Sigmoid colon (tissue), 4 donors: ENCODE measurements at regions not wholly inside any gene's neighbourhood (a gene's known extent, or its start where the extent isn't known, plus 50 kb on each side); places are given as distances from the start of the nearest gene placed in this dataset.

Experiments used
- POLR2AphosphoS5 ChIP-seq, 4 donors: sonication (generic); formaldehyde crosslinking; IDR thresholded peaks; one replicate each; pipeline ENCODE4 v1.6.1; 2017; ENCODE audit warnings: antibody characterized with exemption in 4 of 4
- TF ChIP-seq, protein P1 (sequence below), 4 experiments: fragments of 450-650 bp in 3 of 4; fragments of 200-600 bp in 1 of 4; IDR thresholded peaks; one replicate each; pipeline ENCODE4 v1.5.1; 2016 to 2019; ENCODE audit warnings: antibody characterized with exemption in 4 of 4, mild to moderate bottlenecking in 3 of 4, moderate library complexity in 2 of 4

DNA sequence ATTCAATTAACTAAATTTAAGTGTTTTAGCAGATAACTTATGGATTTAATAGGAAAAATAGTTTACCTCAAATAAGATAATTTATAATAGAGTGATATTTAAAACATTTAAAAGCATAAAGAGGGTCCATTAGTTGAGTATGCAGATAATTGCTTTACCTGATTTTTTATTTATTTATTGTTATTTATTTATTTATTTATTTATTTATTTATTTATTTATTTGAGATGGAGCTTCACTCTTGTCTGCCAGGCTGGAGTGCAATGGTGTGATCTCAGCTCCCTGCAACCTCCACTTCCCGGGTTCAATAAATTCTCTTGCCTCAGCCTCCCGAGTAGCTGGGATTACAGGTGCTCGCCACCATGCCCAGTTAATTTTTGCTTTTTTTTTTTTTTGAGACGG is 982.9 kb downstream of the TFAP2A start:
- TF ChIP-seq, protein P1, sequence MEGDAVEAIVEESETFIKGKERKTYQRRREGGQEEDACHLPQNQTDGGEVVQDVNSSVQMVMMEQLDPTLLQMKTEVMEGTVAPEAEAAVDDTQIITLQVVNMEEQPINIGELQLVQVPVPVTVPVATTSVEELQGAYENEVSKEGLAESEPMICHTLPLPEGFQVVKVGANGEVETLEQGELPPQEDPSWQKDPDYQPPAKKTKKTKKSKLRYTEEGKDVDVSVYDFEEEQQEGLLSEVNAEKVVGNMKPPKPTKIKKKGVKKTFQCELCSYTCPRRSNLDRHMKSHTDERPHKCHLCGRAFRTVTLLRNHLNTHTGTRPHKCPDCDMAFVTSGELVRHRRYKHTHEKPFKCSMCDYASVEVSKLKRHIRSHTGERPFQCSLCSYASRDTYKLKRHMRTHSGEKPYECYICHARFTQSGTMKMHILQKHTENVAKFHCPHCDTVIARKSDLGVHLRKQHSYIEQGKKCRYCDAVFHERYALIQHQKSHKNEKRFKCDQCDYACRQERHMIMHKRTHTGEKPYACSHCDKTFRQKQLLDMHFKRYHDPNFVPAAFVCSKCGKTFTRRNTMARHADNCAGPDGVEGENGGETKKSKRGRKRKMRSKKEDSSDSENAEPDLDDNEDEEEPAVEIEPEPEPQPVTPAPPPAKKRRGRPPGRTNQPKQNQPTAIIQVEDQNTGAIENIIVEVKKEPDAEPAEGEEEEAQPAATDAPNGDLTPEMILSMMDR (IDR thresholded peaks at IDR 0.05) = no peak
- TF ChIP-seq POLR2AphosphoS5 (IDR thresholded peaks at IDR 0.05) = no peak
